ENCODE measurements at regions not wholly inside any gene's neighbourhood (a gene's known extent, or its start where the extent isn't known, plus 50 kb on each side); places are given as distances from the start of the nearest gene placed in this dataset.

GRCh38 chr7:67455508-67455907, 458.9 kb downstream of the TYW1 start:
- TF ChIP-seq CTCF (IDR thresholded peaks at IDR 0.05; ENCODE audit: low read depth, low read length, poor library complexity, severe bottlenecking) = no peak
- TF ChIP-seq EZH2phosphoT487 (IDR thresholded peaks at IDR 0.05; ENCODE audit: borderline replicate concordance, low read length) = no peak

All from DOHH2 (cell line).